ENCODE measurements at regions not wholly inside any gene's neighbourhood (a gene's known extent, or its start where the extent isn't known, plus 50 kb on each side); places are given as distances from the start of the nearest gene placed in this dataset.

DNA sequence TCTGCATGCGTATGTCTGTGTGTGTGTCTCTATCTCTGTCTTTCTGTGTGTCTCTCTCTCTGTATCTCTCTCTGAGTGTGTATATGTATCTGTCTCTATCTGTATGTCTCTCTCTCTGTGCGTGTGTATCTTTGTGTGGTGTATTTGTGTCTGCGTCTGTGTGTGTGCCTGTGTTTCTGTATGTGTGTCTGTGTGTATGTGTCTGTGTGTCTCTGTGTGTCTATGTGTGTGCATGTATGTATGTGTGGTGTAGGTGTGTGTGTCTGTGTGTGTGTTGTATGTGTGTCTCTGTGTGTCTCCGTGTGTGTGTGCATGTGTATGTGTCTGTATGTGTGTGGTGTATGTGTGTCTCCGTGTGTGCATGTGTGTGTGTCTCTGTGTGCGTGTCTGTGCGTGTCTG is 243.0 kb upstream of the FOXQ1 start:
- Histone ChIP-seq H3K36me3 (replicated peaks in 1 of 2; ENCODE audit: control insufficient read depth in 1 of 2, insufficient read depth in 2 of 2, low read length in 1 of 2) (no peaks in the 10 kb centered on the region), H3K27me3 (ENCODE audit: insufficient read depth) (peaks cover 9% of the 10 kb centered on the region; the same call in 1 of the 2 replicates), H4K20me1 (ENCODE audit: insufficient read depth) (no peaks in the 10 kb centered on the region), H2AFZ (ENCODE audit: low read depth) (no peak overlapping the region), H3K4me3 (ENCODE audit: low read depth in 2 of 2, low read length in 1 of 2) (no peak overlapping the region), H3K9ac (no peak overlapping the region), H3K4me1 (ENCODE audit: control insufficient read depth in 1 of 2, insufficient read depth in 2 of 2, low read depth in 1 of 2, low read length in 1 of 2) (no peaks in the 10 kb centered on the region), H3F3A (replicated peaks; ENCODE audit: insufficient read depth) (no peaks in the 10 kb centered on the region), H3K27ac (ENCODE audit: low read depth in 2 of 2, low read length in 1 of 2) (no peak overlapping the region), H3K9me2 (no peaks in the 10 kb centered on the region), H3K4me2 (no peak overlapping the region), H3K9me3 (no peaks in the 10 kb centered on the region), H3K79me2 (ENCODE audit: insufficient read depth) (no peaks in the 10 kb centered on the region)
- WGBS (ENCODE audit: low lambda C conversion rate), result 8% methylated on average over 7 of the region's 7 CpGs
- ChIA-PET CTCF (no interaction called here), POLR2A (no interaction called here)
- no peak for DNase-seq
- TF ChIP-seq GABPA (IDR thresholded peaks at IDR 0.05; ENCODE audit: low read depth) (no peak), RAD21 (IDR thresholded peaks at IDR 0.05; ENCODE audit: low read length) (no peak), POLR2AphosphoS5 (IDR thresholded peaks at IDR 0.05; ENCODE audit: low read depth, low read length) (no peak), MXI1 (IDR thresholded peaks at IDR 0.05; ENCODE audit: low read depth, low read length) (no peak), TCF12 (IDR thresholded peaks at IDR 0.05) (no peak), FOSL2 (IDR thresholded peaks at IDR 0.05; ENCODE audit: borderline replicate concordance, low read depth) (no peak), RFX5 (IDR thresholded peaks at IDR 0.05; ENCODE audit: low read length) (no peak), EP300 (IDR thresholded peaks at IDR 0.05; ENCODE audit: borderline replicate concordance in 1 of 2, low read depth in 1 of 2, low read length in 1 of 2) (no peak), YY1 (IDR thresholded peaks at IDR 0.05; ENCODE audit: low read depth) (no peak), NRF1 (IDR thresholded peaks at IDR 0.05; ENCODE audit: low read depth, low read length) (no peak), SMC3 (IDR thresholded peaks at IDR 0.05; ENCODE audit: low read depth, low read length) (no peak), NFIC (IDR thresholded peaks at IDR 0.05; ENCODE audit: borderline replicate concordance) (no peak), JUND (IDR thresholded peaks at IDR 0.05) (no peak), TEAD4 (IDR thresholded peaks at IDR 0.05; ENCODE audit: borderline replicate concordance, insufficient read depth) (no peak), TAF1 (IDR thresholded peaks at IDR 0.05; ENCODE audit: borderline replicate concordance, low read depth, low read length) (no peak), MEF2A (IDR thresholded peaks at IDR 0.05; ENCODE audit: borderline replicate concordance, low read depth) (no peak)
- TF ChIP-seq, protein P1, sequence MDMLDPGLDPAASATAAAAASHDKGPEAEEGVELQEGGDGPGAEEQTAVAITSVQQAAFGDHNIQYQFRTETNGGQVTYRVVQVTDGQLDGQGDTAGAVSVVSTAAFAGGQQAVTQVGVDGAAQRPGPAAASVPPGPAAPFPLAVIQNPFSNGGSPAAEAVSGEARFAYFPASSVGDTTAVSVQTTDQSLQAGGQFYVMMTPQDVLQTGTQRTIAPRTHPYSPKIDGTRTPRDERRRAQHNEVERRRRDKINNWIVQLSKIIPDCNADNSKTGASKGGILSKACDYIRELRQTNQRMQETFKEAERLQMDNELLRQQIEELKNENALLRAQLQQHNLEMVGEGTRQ (IDR thresholded peaks at IDR 0.05; ENCODE audit: borderline replicate concordance, low read depth, low read length), result no peak
- TF ChIP-seq, protein P2, sequence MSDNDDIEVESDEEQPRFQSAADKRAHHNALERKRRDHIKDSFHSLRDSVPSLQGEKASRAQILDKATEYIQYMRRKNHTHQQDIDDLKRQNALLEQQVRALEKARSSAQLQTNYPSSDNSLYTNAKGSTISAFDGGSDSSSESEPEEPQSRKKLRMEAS (IDR thresholded peaks at IDR 0.05; ENCODE audit: low read depth), result no peak
- TF ChIP-seq, protein P3, sequence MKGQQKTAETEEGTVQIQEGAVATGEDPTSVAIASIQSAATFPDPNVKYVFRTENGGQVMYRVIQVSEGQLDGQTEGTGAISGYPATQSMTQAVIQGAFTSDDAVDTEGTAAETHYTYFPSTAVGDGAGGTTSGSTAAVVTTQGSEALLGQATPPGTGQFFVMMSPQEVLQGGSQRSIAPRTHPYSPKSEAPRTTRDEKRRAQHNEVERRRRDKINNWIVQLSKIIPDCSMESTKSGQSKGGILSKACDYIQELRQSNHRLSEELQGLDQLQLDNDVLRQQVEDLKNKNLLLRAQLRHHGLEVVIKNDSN (IDR thresholded peaks at IDR 0.05; ENCODE audit: borderline replicate concordance, low read depth), result no peak
- TF ChIP-seq, protein P4, sequence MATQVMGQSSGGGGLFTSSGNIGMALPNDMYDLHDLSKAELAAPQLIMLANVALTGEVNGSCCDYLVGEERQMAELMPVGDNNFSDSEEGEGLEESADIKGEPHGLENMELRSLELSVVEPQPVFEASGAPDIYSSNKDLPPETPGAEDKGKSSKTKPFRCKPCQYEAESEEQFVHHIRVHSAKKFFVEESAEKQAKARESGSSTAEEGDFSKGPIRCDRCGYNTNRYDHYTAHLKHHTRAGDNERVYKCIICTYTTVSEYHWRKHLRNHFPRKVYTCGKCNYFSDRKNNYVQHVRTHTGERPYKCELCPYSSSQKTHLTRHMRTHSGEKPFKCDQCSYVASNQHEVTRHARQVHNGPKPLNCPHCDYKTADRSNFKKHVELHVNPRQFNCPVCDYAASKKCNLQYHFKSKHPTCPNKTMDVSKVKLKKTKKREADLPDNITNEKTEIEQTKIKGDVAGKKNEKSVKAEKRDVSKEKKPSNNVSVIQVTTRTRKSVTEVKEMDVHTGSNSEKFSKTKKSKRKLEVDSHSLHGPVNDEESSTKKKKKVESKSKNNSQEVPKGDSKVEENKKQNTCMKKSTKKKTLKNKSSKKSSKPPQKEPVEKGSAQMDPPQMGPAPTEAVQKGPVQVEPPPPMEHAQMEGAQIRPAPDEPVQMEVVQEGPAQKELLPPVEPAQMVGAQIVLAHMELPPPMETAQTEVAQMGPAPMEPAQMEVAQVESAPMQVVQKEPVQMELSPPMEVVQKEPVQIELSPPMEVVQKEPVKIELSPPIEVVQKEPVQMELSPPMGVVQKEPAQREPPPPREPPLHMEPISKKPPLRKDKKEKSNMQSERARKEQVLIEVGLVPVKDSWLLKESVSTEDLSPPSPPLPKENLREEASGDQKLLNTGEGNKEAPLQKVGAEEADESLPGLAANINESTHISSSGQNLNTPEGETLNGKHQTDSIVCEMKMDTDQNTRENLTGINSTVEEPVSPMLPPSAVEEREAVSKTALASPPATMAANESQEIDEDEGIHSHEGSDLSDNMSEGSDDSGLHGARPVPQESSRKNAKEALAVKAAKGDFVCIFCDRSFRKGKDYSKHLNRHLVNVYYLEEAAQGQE (IDR thresholded peaks at IDR 0.05; ENCODE audit: low read depth, low read length), result no peak

Data from SK-N-SH (cell line).